Keratinocyte (primary cell): ENCODE measurements at regions not wholly inside any gene's neighbourhood (a gene's known extent, or its start where the extent isn't known, plus 50 kb on each side); places are given as distances from the start of the nearest gene placed in this dataset.

ENCODE experiments used
- DNase-seq: peaks from one replicate; pipeline ENCODE4 v3.0.0-alpha.2; 2011; ENCODE audit warnings: low read depth, missing footprints, low spot score
- FAIRE-seq: peaks from 2 replicates; lab custom pipeline; 2011; peaks lifted over from hg19 to GRCh38; lab: Jason Lieb, UNC
- H2AFZ ChIP-seq: 2 replicates; pipeline ENCODE4 v1.6.0; 2012; ENCODE audit warnings: low read length, control low read depth, inconsistent platforms; ENCODE audit not compliant: control insufficient read depth
- H3K27ac ChIP-seq: 2 replicates; pipeline ENCODE4 v1.5.1; 2011; ENCODE audit warnings: low read length; ENCODE audit not compliant: control insufficient read depth, insufficient read depth
- H3K27me3 ChIP-seq: 3 replicates; pipeline ENCODE4 v1.6.0; 2011; ENCODE audit warnings: low read length; ENCODE audit not compliant: control insufficient read depth, insufficient read depth; ENCODE audit errors: extremely low read depth
- H3K36me3 ChIP-seq, 2 experiments: 2 replicates in 1 of 2; 3 replicates in 1 of 2; pipeline ENCODE4 v1.5.1; 2011; ENCODE audit warnings: low read length in 2 of 2, mild to moderate bottlenecking in 1 of 2; ENCODE audit not compliant: control insufficient read depth in 2 of 2, insufficient read depth in 2 of 2; ENCODE audit errors: extremely low read depth in 1 of 2
- H3K4me1 ChIP-seq: 3 replicates; pipeline ENCODE4 v1.5.1; 2011; ENCODE audit warnings: low read length; ENCODE audit not compliant: control insufficient read depth, insufficient read depth; ENCODE audit errors: extremely low read depth
- H3K4me2 ChIP-seq: 3 replicates; pipeline ENCODE4 v1.6.0; 2011; ENCODE audit warnings: low read depth, low read length; ENCODE audit not compliant: control insufficient read depth, insufficient read depth; ENCODE audit errors: extremely low read depth
- H3K4me3 ChIP-seq, 3 experiments: fragments of 200-600 bp in 1 of 3; sonication (generic) in 1 of 3; 2 replicates in 2 of 3; 3 replicates in 1 of 3; pipeline ENCODE4 v1.5.1; 2011 to 2016; ENCODE audit warnings: low read length in 3 of 3, mild to moderate bottlenecking in 3 of 3, control low read depth in 2 of 3, inconsistent platforms in 1 of 3, low read depth in 1 of 3, mixed read lengths in 1 of 3, mixed run types in 1 of 3, moderate library complexity in 1 of 3; ENCODE audit not compliant: control insufficient read depth in 2 of 3, insufficient read depth in 2 of 3; ENCODE audit errors: extremely low read depth in 1 of 3
- H3K79me2 ChIP-seq: 2 replicates; pipeline ENCODE4 v1.6.0; 2012; ENCODE audit warnings: low read length; ENCODE audit not compliant: control insufficient read depth, insufficient read depth
- H3K9ac ChIP-seq: 3 replicates; pipeline ENCODE4 v1.6.0; 2011; ENCODE audit warnings: low read length; ENCODE audit not compliant: control insufficient read depth, insufficient read depth; ENCODE audit errors: extremely low read depth
- H3K9me1 ChIP-seq: 3 replicates; pipeline ENCODE4 v1.6.0; 2011; ENCODE audit warnings: low read length; ENCODE audit not compliant: control insufficient read depth, insufficient read depth; ENCODE audit errors: extremely low read depth
- H3K9me3 ChIP-seq: 2 replicates; pipeline ENCODE4 v1.5.1; 2012; ENCODE audit warnings: low read depth, low read length; ENCODE audit not compliant: control insufficient read depth
- H4K20me1 ChIP-seq: 3 replicates; pipeline ENCODE4 v1.6.0; 2011; ENCODE audit warnings: low read length; ENCODE audit not compliant: control insufficient read depth, insufficient read depth; ENCODE audit errors: extremely low read depth
- EZH2 ChIP-seq: IDR thresholded peaks from one replicate; pipeline ENCODE4 v1.6.1; 2012; ENCODE audit warnings: inconsistent platforms, mild to moderate bottlenecking, low read length, moderate library complexity
- dilution Hi-C: fragments of 300-500 bp; cut with MboI; formaldehyde crosslinking; loops from one replicate; pipeline ENCODE4 v1.7.0; 2020; ENCODE audit warnings: low sequenced_read_pairs; ENCODE audit not compliant: extremely low pct_ligation_motif_present
- TF ChIP-seq, protein P1 (sequence below), 3 experiments: IDR thresholded peaks in 1 of 3; conservative IDR thresholded peaks in 1 of 3; optimal IDR thresholded peaks in 1 of 3; 2 replicates in 2 of 3; 3 replicates in 1 of 3; pipeline versions ENCODE3 to v1.5.1; 2011; ENCODE audit warnings: low read length in 3 of 3, mild to moderate bottlenecking in 3 of 3, moderate library complexity in 2 of 3, control low read depth in 1 of 3, inconsistent platforms in 1 of 3; ENCODE audit not compliant: insufficient read depth in 2 of 3; ENCODE audit errors: extremely low read depth in 1 of 3

GRCh38 chr20:24880356-24880755 is 68.7 kb upstream of the CST7 start:
- TF ChIP-seq, protein P1, sequence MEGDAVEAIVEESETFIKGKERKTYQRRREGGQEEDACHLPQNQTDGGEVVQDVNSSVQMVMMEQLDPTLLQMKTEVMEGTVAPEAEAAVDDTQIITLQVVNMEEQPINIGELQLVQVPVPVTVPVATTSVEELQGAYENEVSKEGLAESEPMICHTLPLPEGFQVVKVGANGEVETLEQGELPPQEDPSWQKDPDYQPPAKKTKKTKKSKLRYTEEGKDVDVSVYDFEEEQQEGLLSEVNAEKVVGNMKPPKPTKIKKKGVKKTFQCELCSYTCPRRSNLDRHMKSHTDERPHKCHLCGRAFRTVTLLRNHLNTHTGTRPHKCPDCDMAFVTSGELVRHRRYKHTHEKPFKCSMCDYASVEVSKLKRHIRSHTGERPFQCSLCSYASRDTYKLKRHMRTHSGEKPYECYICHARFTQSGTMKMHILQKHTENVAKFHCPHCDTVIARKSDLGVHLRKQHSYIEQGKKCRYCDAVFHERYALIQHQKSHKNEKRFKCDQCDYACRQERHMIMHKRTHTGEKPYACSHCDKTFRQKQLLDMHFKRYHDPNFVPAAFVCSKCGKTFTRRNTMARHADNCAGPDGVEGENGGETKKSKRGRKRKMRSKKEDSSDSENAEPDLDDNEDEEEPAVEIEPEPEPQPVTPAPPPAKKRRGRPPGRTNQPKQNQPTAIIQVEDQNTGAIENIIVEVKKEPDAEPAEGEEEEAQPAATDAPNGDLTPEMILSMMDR (optimal IDR thresholded peaks at IDR 0.05 in 1 of 3, IDR thresholded peaks at IDR 0.05 in 1 of 3, conservative IDR thresholded peaks at IDR 0.05 in 1 of 3; ENCODE audit: extremely low read depth in 1 of 3, insufficient read depth in 2 of 3, low read length in 3 of 3) = no peak
- TF ChIP-seq EZH2 = no peak
- Histone ChIP-seq H3K9me1 (no peaks in the 10 kb centered on the region), H3K9ac (no peak overlapping the region), H3K36me3 (no peaks in the 10 kb centered on the region), H3K27ac (no peak overlapping the region), H3K4me2 (no peak overlapping the region), H4K20me1 (no peaks in the 10 kb centered on the region), H2AFZ (no peak overlapping the region), H3K4me3 (no peak overlapping the region), H3K4me1 (no peaks in the 10 kb centered on the region), H3K9me3 (no peaks in the 10 kb centered on the region), H3K79me2 (no peaks in the 10 kb centered on the region), H3K27me3 (no peaks in the 10 kb centered on the region)
- FAIRE-seq (no peak), DNase-seq (no peak)
- dilution Hi-C loops = no loop called here

GRCh38 chr20:24890286-24890685 is 58.8 kb upstream of the CST7 start:
- no peaks in the 10 kb centered on the region for H3K79me2 ChIP-seq
- H4K20me1 ChIP-seq = no peaks in the 10 kb centered on the region
- DNase-seq (no peak), FAIRE-seq (no peak)
- no peak overlapping the region for H3K9ac ChIP-seq
- no peak for TF ChIP-seq EZH2
- TF ChIP-seq, protein P1 (optimal IDR thresholded peaks at IDR 0.05 in 1 of 3, IDR thresholded peaks at IDR 0.05 in 1 of 3, conservative IDR thresholded peaks at IDR 0.05 in 1 of 3; ENCODE audit: extremely low read depth in 1 of 3, insufficient read depth in 2 of 3, low read length in 3 of 3) = no peak
- no peak overlapping the region for H3K27ac ChIP-seq
- dilution Hi-C loops = no loop called here
- H3K4me3 ChIP-seq = no peak overlapping the region
- no peaks in the 10 kb centered on the region for H3K9me1 ChIP-seq
- H3K36me3 ChIP-seq = no peaks in the 10 kb centered on the region
- H3K4me1 ChIP-seq = no peaks in the 10 kb centered on the region
- no peak overlapping the region for H2AFZ ChIP-seq
- H3K9me3 ChIP-seq = no peaks in the 10 kb centered on the region
- no peak overlapping the region for H3K4me2 ChIP-seq
- no peaks in the 10 kb centered on the region for H3K27me3 ChIP-seq
